GM12864 (cell line): ENCODE measurements at regions not wholly inside any gene's neighbourhood (a gene's known extent, or its start where the extent isn't known, plus 50 kb on each side); places are given as distances from the start of the nearest gene placed in this dataset.

Experiments
- DNase-seq: peaks from one replicate; pipeline ENCODE4 v3.0.0-alpha.2; 2011; ENCODE audit warnings: low read depth
- H3K4me3 ChIP-seq: 2 replicates; pipeline ENCODE4 v1.5.1; 2011; ENCODE audit warnings: mild to moderate bottlenecking, low read depth, low read length, control low read depth
- TF ChIP-seq, protein P1 (sequence below): IDR thresholded peaks from 2 replicates; pipeline ENCODE4 v1.5.1; 2011; ENCODE audit warnings: low read depth, mild to moderate bottlenecking, moderate library complexity, low read length, control low read depth, inconsistent platforms; ENCODE audit errors: missing control alignments

DNA sequence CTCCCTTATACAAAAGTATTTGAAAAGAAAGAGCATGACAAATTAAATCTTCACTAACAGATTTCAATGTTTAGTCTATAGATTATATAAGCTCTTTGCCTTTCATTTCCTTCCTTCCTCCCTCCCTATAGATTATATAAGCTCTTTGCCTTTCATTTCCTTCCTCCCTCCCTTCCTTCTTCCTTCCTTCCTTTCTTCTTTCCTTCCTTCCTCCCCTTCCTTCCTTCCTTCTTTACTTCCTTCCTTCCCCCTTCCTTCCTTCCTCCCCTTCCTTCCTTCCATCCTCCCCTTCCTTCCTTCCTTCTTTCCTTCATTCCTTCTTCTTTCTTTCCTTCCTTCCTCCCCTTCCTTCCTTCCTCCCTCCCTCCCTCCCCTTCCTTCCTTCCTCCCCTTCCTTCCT, 209.8 kb upstream of the CBLB start:
- DNase-seq = no peak
- TF ChIP-seq, protein P1, sequence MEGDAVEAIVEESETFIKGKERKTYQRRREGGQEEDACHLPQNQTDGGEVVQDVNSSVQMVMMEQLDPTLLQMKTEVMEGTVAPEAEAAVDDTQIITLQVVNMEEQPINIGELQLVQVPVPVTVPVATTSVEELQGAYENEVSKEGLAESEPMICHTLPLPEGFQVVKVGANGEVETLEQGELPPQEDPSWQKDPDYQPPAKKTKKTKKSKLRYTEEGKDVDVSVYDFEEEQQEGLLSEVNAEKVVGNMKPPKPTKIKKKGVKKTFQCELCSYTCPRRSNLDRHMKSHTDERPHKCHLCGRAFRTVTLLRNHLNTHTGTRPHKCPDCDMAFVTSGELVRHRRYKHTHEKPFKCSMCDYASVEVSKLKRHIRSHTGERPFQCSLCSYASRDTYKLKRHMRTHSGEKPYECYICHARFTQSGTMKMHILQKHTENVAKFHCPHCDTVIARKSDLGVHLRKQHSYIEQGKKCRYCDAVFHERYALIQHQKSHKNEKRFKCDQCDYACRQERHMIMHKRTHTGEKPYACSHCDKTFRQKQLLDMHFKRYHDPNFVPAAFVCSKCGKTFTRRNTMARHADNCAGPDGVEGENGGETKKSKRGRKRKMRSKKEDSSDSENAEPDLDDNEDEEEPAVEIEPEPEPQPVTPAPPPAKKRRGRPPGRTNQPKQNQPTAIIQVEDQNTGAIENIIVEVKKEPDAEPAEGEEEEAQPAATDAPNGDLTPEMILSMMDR = no peak
- H3K4me3 ChIP-seq = no peak overlapping the region

DNA sequence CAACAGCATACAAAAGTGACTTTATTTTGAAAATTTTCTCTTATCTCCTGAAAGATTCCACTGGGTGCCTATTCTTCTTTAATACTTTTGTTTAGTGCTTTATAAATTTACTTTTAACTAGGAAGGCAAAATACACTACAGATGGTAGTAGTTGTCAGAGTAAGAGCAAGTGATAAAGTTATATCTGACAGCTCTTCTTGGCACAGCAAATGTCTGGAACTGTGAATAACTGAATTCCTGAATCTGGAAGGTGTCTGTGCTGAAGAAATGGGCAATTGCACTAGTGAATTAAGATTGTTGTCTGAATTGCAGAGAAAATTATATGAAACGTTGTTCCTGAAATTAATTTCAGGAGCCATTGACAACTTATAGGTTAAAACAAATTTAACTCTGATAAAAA, 213.8 kb upstream of the CBLB start:
- DNase-seq = no peak
- no peak overlapping the region for H3K4me3 ChIP-seq
- TF ChIP-seq, protein P1 = no peak

DNA sequence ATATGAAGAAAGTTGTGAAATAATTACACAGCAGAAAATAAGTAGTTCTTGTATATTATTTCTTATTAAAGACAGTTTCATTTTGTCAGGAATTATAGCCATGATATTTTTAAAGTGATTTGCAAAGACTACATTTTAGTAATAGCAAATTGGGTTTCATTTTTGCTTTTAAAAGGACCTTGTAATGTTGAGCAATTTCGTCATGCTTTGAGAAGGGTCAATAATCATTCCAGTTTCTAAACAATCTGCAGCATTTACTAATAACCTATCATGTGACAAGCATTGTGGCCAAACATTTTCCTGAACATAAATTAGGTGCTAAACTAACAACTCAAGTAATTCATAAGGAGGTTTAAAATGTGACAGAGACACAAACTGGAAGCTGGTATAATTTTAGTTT, 214.4 kb upstream of the CBLB start:
- peak; percentile 16 for DNase-seq
- TF ChIP-seq, protein P1 = no peak
- H3K4me3 ChIP-seq = no peak overlapping the region

- no peak overlapping the region; the same call in 1 of the 2 replicates for H3K4me3 ChIP-seq
- DNase-seq = no peak
- TF ChIP-seq, protein P1 = no peak
These were observed 215.0 kb upstream of the CBLB start for GRCh38 chr3:106083854-106084253.

DNA sequence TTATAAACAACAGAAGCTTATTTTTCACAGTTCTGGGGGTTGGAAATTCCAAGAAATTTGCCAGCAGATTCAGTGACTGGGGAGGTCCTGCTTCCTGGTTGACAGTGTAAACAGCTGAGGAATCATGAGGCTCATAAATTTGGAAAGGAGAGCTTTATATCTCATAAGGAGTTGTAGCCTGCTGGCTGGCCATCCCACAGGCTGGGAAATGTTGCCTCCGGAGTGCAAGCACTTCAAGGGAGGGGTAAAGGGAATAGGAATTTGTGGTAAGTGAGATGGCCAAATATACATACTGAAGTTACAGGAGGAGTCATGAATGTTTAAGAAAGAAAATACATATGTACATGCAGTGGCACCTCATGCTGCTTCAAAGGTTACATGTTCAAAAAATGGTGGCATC, 217.2 kb upstream of the CBLB start:
- TF ChIP-seq, protein P1 = no peak
- no peak for DNase-seq
- H3K4me3 ChIP-seq = no peak overlapping the region

DNA sequence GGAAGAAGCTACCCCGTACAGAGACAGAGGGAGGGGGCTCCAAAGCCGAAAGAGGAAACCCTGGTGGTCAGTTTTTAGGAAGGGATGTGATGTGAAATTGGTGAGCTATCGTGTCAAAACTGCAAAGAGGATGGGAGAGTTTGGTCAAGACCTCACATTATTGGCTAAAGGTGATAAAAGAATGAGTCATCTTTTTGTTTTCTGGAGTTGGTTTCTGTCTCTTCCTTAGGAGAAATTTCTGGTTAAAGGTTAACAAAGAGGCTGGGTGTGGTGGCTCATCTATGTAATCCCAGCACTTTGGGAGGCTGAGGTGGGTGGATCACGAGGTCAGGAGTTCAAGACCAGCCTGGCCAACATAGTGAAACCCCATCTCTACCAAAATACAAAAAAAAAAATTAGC, 217.8 kb upstream of the CBLB start:
- no peak for DNase-seq
- TF ChIP-seq, protein P1 = no peak
- H3K4me3 ChIP-seq = no peak overlapping the region

DNA sequence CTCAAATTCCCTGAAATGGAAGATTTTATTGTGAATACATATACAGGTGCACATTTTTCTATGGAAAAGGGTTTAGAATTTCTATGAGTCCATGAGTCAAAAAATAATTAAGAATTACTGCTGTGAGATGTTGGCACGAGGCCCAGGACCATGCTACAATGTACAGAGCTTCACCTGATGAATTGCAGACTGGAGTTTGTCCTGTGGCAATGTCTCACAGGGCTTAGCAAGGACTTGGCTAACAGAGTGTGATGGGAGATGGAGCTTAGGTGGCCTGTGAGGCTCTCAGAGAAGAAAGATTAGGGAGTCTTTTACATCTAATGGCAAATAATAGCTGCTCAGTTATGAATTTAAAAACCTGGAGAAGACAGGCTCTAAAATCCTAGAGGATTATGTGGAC, 219.5 kb upstream of the CBLB start:
- TF ChIP-seq, protein P1 = no peak
- no peak overlapping the region for H3K4me3 ChIP-seq
- no peak for DNase-seq
